IPS-20b (cell line): ENCODE measurements at regions not wholly inside any gene's neighbourhood (a gene's known extent, or its start where the extent isn't known, plus 50 kb on each side); places are given as distances from the start of the nearest gene placed in this dataset.

Experiments used
- H3K27ac ChIP-seq: one replicate; pipeline ENCODE4 v1.5.1; 2013; ENCODE audit warnings: low read length
- H3K27me3 ChIP-seq: 2 replicates; pipeline ENCODE4 v1.6.1; 2013; ENCODE audit warnings: mild to moderate bottlenecking, low read length, inconsistent platforms; ENCODE audit not compliant: insufficient read depth
- H3K36me3 ChIP-seq: 2 replicates; pipeline ENCODE4 v1.6.1; 2013; ENCODE audit warnings: low read depth, mild to moderate bottlenecking, inconsistent platforms, low read length, moderate library complexity; ENCODE audit not compliant: insufficient read depth
- H3K4me1 ChIP-seq: 2 replicates; pipeline ENCODE4 v1.6.1; 2013; ENCODE audit warnings: mild to moderate bottlenecking, control low read depth, inconsistent platforms, low read length, moderate library complexity; ENCODE audit not compliant: insufficient read depth
- H3K4me3 ChIP-seq: 2 replicates; pipeline ENCODE4 v1.5.1; 2013; ENCODE audit warnings: mild to moderate bottlenecking, low read length, inconsistent platforms
- H3K9ac ChIP-seq: 2 replicates; pipeline ENCODE4 v1.6.1; 2013; ENCODE audit warnings: low read depth, mild to moderate bottlenecking, inconsistent platforms, low read length, moderate library complexity
- H3K9me3 ChIP-seq: 2 replicates; pipeline ENCODE4 v1.6.1; 2013; ENCODE audit warnings: mild to moderate bottlenecking, low read depth, low read length, inconsistent platforms; ENCODE audit not compliant: insufficient read depth

- H3K9ac ChIP-seq = no peak overlapping the region
- H3K9me3 ChIP-seq = no peaks in the 10 kb centered on the region
- no peak overlapping the region for H3K27ac ChIP-seq
- no peaks in the 10 kb centered on the region for H3K4me1 ChIP-seq
- H3K4me3 ChIP-seq = no peak overlapping the region
- H3K27me3 ChIP-seq = no peaks in the 10 kb centered on the region
- H3K36me3 ChIP-seq = no peaks in the 10 kb centered on the region
These were observed 270.0 kb downstream of the CYP26B1 start for GRCh38 chr2:71877636-71878035.

GRCh38 chr2:71876542-71877451, 270.9 kb downstream of the CYP26B1 start:
- H3K4me1 ChIP-seq = no peaks in the 10 kb centered on the region
- H3K9me3 ChIP-seq = no peaks in the 10 kb centered on the region
- no peaks in the 10 kb centered on the region for H3K36me3 ChIP-seq
- H3K27ac ChIP-seq = no peak overlapping the region
- H3K4me3 ChIP-seq = no peak overlapping the region
- H3K9ac ChIP-seq = no peak overlapping the region
- H3K27me3 ChIP-seq = no peaks in the 10 kb centered on the region

GRCh38 chr2:71872466-71873051, 275.1 kb downstream of the CYP26B1 start:
- no peaks in the 10 kb centered on the region for H3K4me1 ChIP-seq
- no peak overlapping the region for H3K27ac ChIP-seq
- H3K9ac ChIP-seq = no peak overlapping the region
- no peaks in the 10 kb centered on the region for H3K9me3 ChIP-seq
- H3K4me3 ChIP-seq = no peak overlapping the region
- no peaks in the 10 kb centered on the region for H3K27me3 ChIP-seq
- H3K36me3 ChIP-seq = no peaks in the 10 kb centered on the region

GRCh38 chr2:71865391-71865965, 282.2 kb downstream of the CYP26B1 start:
- Histone ChIP-seq H3K36me3 (no peaks in the 10 kb centered on the region), H3K27me3 (no peaks in the 10 kb centered on the region; the same call in 1 of the 2 replicates), H3K9me3 (no peaks in the 10 kb centered on the region), H3K9ac (no peak overlapping the region), H3K4me3 (no peak overlapping the region), H3K27ac (no peak overlapping the region), H3K4me1 (no peaks in the 10 kb centered on the region)

- Histone ChIP-seq H3K36me3 (no peaks in the 10 kb centered on the region), H3K9ac (no peak overlapping the region), H3K27ac (no peak overlapping the region), H3K4me3 (no peak overlapping the region), H3K9me3 (no peaks in the 10 kb centered on the region), H3K27me3 (no peaks in the 10 kb centered on the region; the same call in 1 of the 2 replicates), H3K4me1 (no peaks in the 10 kb centered on the region)
These were observed 283.6 kb downstream of the CYP26B1 start for GRCh38 chr2:71864085-71864484.

GRCh38 chr2:71863396-71863795, 284.3 kb downstream of the CYP26B1 start:
- Histone ChIP-seq H3K4me1 (no peaks in the 10 kb centered on the region), H3K27ac (no peak overlapping the region), H3K9ac (no peak overlapping the region)

GRCh38 chr2:71862921-71863320, 284.7 kb downstream of the CYP26B1 start:
- Histone ChIP-seq H3K9ac (no peak overlapping the region), H3K27me3 (no peaks in the 10 kb centered on the region; the same call in 1 of the 2 replicates), H3K36me3 (no peaks in the 10 kb centered on the region), H3K4me3 (no peak overlapping the region), H3K4me1 (no peaks in the 10 kb centered on the region), H3K27ac (no peak overlapping the region), H3K9me3 (no peaks in the 10 kb centered on the region)

More at GRCh38 chr2:71863396-71863795, 284.3 kb downstream of the CYP26B1 start:
- Histone ChIP-seq H3K36me3 (no peaks in the 10 kb centered on the region), H3K27me3 (no peaks in the 10 kb centered on the region; the same call in 1 of the 2 replicates), H3K4me3 (no peak overlapping the region), H3K9me3 (no peaks in the 10 kb centered on the region)

GRCh38 chr2:71861186-71862160, 286.2 kb downstream of the CYP26B1 start:
- Histone ChIP-seq H3K27me3 (no peaks in the 10 kb centered on the region; the same call in 1 of the 2 replicates), H3K4me1 (no peaks in the 10 kb centered on the region), H3K27ac (no peak overlapping the region), H3K4me3 (no peak overlapping the region), H3K9ac (no peak overlapping the region), H3K36me3 (no peaks in the 10 kb centered on the region), H3K9me3 (no peaks in the 10 kb centered on the region)

- Histone ChIP-seq H3K9ac (no peak overlapping the region), H3K4me3 (no peak overlapping the region), H3K9me3 (peaks cover 5% of the 10 kb centered on the region), H3K27me3 (no peaks in the 10 kb centered on the region; the same call in 1 of the 2 replicates), H3K36me3 (no peaks in the 10 kb centered on the region), H3K27ac (no peak overlapping the region), H3K4me1 (no peaks in the 10 kb centered on the region)
These were observed 287.2 kb downstream of the CYP26B1 start for GRCh38 chr2:71860381-71860926.

- Histone ChIP-seq H3K9ac (no peak overlapping the region), H3K27me3 (no peaks in the 10 kb centered on the region)
These were observed 288.3 kb downstream of the CYP26B1 start for GRCh38 chr2:71859211-71859847.

More at GRCh38 chr2:71859211-71859847, 288.3 kb downstream of the CYP26B1 start:
- Histone ChIP-seq H3K9me3 (peaks cover 9% of the 10 kb centered on the region), H3K27ac (no peak overlapping the region), H3K4me3 (no peak overlapping the region), H3K4me1 (no peaks in the 10 kb centered on the region), H3K36me3 (no peaks in the 10 kb centered on the region)
